ENCODE measurements at regions not wholly inside any gene's neighbourhood (a gene's known extent, or its start where the extent isn't known, plus 50 kb on each side); places are given as distances from the start of the nearest gene placed in this dataset.

DNA sequence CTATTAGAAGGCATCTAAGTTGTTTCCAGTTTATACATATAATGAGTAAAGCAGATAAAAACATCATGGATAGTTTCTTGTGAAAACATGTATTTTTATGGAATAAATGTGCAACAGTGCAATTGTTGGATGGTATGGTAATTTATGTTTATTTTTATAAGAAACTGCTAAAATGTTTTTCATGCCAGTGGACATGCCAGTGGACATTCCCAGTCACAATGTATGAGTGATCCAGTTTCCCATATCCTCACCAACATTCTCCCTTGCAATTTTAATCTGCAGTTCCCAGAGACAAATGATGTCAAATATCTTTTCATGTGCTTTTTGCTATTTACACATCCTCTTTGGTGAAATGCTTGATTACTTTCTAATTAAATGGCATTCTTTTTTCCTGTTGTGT is 818.6 kb downstream of the SUCLG1 start:
- no peak overlapping the region for H3K4me3 ChIP-seq (ENCODE audit: low read depth in 1 of 2, low read length in 2 of 2)
- no peaks in the 10 kb centered on the region for H3K4me1 ChIP-seq (ENCODE audit: control insufficient read depth in 2 of 2, insufficient read depth in 2 of 2, low read length in 1 of 2)
- no peaks in the 10 kb centered on the region for H3K9me3 ChIP-seq (ENCODE audit: control insufficient read depth in 2 of 2, insufficient read depth in 1 of 2, low read depth in 1 of 2, low read length in 1 of 2)
- no peaks in the 10 kb centered on the region for H3K27me3 ChIP-seq (ENCODE audit: control insufficient read depth in 1 of 2, insufficient read depth in 2 of 2, low read length in 2 of 2)
- no peak overlapping the region for H3K27ac ChIP-seq (ENCODE audit: low read depth in 2 of 2, low read length in 1 of 2)
- H3K36me3 ChIP-seq (ENCODE audit: control insufficient read depth in 2 of 2, insufficient read depth in 2 of 2, low read length in 1 of 2) = no peaks in the 10 kb centered on the region

DNA sequence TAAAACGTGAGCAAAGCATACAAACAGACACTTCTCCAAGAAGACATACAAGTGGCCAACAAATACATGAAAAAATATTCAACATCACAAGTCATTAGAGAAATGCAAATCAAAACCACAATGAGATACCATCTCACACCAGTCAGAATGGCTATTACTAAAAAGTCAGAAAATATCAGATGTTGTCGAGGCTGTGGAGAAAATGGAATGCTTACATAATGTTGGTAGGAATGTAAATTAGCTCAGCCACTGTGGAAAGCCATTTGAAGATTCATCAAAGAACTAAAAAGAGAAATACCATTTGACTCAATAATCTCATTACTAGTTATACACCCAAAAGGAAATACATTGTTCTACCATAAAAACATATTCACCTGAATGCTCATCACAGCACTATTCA is 825.7 kb downstream of the SUCLG1 start:
- H3K27ac ChIP-seq (ENCODE audit: low read depth in 2 of 2, low read length in 1 of 2) = no peak overlapping the region
- WGBS, 2 donors = 49 to 51% methylated on average over 2 of the region's 2 CpGs
- H3K36me3 ChIP-seq (ENCODE audit: control insufficient read depth in 2 of 2, insufficient read depth in 2 of 2, low read length in 1 of 2) = no peaks in the 10 kb centered on the region
- no peaks in the 10 kb centered on the region for H3K9me3 ChIP-seq (ENCODE audit: control insufficient read depth in 2 of 2, insufficient read depth in 1 of 2, low read depth in 1 of 2, low read length in 1 of 2)
- H3K27me3 ChIP-seq (ENCODE audit: control insufficient read depth in 1 of 2, insufficient read depth in 2 of 2, low read length in 2 of 2) = no peaks in the 10 kb centered on the region
- H3K4me3 ChIP-seq (ENCODE audit: low read depth in 1 of 2, low read length in 2 of 2) = no peak overlapping the region
- H3K4me1 ChIP-seq (ENCODE audit: control insufficient read depth in 2 of 2, insufficient read depth in 2 of 2, low read length in 1 of 2) = no peaks in the 10 kb centered on the region

DNA sequence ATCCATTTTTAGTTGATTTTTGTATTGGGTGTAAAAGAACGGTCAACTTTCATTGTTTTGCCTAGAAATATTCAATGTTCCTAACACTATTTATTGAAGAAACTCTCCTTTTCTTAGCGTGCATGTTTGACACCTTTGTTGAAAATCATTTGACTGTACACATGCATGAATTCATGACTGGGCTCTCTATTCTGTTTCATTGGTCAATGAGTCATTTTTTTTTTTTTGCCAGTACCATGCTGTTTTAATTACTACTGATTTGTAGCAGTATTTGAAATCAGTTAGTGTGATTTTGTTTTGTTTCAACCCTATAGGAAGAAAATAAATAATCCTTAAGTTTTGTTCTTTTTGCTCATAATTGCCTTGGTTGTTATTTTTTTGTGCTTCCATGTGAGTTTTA is 828.7 kb downstream of the SUCLG1 start:
- Histone ChIP-seq H3K9me3 (ENCODE audit: control insufficient read depth in 2 of 2, insufficient read depth in 1 of 2, low read depth in 1 of 2, low read length in 1 of 2) (no peaks in the 10 kb centered on the region), H3K4me1 (ENCODE audit: control insufficient read depth in 2 of 2, insufficient read depth in 2 of 2, low read length in 1 of 2) (no peaks in the 10 kb centered on the region), H3K27ac (ENCODE audit: low read depth in 2 of 2, low read length in 1 of 2) (no peak overlapping the region), H3K27me3 (ENCODE audit: control insufficient read depth in 1 of 2, insufficient read depth in 2 of 2, low read length in 2 of 2) (no peaks in the 10 kb centered on the region), H3K36me3 (ENCODE audit: control insufficient read depth in 2 of 2, insufficient read depth in 2 of 2, low read length in 1 of 2) (no peaks in the 10 kb centered on the region), H3K4me3 (ENCODE audit: low read depth in 1 of 2, low read length in 2 of 2) (no peak overlapping the region)
- WGBS, 2 donors = 73 to 89% methylated on average over 2 of the region's 2 CpGs

DNA sequence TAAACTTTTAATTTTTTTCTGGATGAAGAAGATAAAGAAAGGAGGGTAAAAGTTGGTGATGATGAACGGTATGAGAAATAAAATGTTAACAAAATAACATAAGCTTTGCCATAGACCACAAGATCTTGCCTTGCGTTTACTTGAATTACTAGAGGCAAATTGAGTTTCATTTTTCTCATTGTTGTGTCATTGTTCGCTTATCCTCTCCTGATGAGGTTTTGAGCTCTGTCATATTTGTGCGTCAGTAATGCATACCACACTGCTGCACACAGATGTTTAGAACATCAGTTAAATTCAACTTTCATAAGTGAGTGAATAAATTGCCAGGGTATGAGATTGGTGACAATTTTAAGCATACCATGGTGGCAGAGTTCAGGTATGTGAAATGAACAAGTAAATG is 843.6 kb downstream of the SUCLG1 start:
- no peak overlapping the region for H3K27ac ChIP-seq (ENCODE audit: low read depth in 2 of 2, low read length in 1 of 2)
- H3K4me3 ChIP-seq (ENCODE audit: low read depth in 1 of 2, low read length in 2 of 2) = no peak overlapping the region
- no peaks in the 10 kb centered on the region for H3K36me3 ChIP-seq (ENCODE audit: control insufficient read depth in 2 of 2, insufficient read depth in 2 of 2, low read length in 1 of 2)
- no peaks in the 10 kb centered on the region for H3K4me1 ChIP-seq (ENCODE audit: control insufficient read depth in 2 of 2, insufficient read depth in 2 of 2, low read length in 1 of 2)
- H3K9me3 ChIP-seq (ENCODE audit: control insufficient read depth in 2 of 2, insufficient read depth in 1 of 2, low read depth in 1 of 2, low read length in 1 of 2) = peaks cover 0 to 4% of the 10 kb centered on the region in 2 donors
- no peaks in the 10 kb centered on the region for H3K27me3 ChIP-seq (ENCODE audit: control insufficient read depth in 1 of 2, insufficient read depth in 2 of 2, low read length in 2 of 2)
- WGBS, 2 donors = 75 to 82% methylated on average over 4 of the region's 4 CpGs

DNA sequence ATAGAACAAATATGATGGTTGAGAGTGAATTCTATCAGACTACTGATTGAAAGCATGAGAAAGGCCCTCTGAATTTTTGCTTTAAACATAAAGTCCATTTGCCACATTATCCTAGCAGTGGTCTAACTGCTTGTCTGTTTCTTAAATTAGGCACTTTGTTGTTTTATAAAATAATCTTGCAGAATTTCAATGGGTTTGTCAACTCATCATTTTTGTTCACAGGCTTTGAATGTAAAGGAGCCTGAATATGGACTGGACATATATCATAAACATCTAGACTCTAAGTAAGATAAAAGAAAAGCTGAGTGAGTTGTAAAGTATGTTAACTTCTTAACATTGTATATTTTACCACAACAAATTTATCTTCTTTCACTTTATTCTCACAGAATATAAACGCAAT is 845.9 kb downstream of the SUCLG1 start:
- Histone ChIP-seq H3K4me3 (ENCODE audit: low read depth in 1 of 2, low read length in 2 of 2) (no peak overlapping the region), H3K4me1 (ENCODE audit: control insufficient read depth in 2 of 2, insufficient read depth in 2 of 2, low read length in 1 of 2) (no peaks in the 10 kb centered on the region), H3K27me3 (ENCODE audit: control insufficient read depth in 1 of 2, insufficient read depth in 2 of 2, low read length in 2 of 2) (no peaks in the 10 kb centered on the region), H3K9me3 (ENCODE audit: control insufficient read depth in 2 of 2, insufficient read depth in 1 of 2, low read depth in 1 of 2, low read length in 1 of 2) (no peaks in the 10 kb centered on the region), H3K36me3 (ENCODE audit: control insufficient read depth in 2 of 2, insufficient read depth in 2 of 2, low read length in 1 of 2) (no peaks in the 10 kb centered on the region), H3K27ac (ENCODE audit: low read depth in 2 of 2, low read length in 1 of 2) (no peak overlapping the region)
- 76 to 78% methylated on average over 1 of the region's 1 CpG for WGBS, 2 donors

DNA sequence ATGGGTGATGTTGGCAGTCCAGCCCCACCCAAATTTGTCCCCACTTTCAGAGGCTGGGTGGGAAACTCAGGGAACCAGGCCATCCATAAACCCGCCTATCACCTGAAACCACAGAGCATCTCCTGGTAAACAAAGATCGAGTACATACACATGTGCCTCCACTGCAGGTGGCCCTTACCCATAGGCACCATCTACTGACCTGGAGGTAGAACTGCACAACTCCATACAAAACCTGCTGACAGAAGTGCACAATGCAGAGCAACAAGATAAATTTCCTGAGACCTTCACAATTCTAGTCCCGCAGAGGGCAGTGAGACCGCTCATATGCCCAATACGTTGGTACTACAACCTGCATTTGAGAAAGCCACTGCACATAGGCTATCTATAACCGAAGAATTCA is 856.3 kb downstream of the SUCLG1 start:
- 89 to 92% methylated on average over 6 of the region's 6 CpGs for WGBS, 2 donors

GRCh38 chr2:83596592-83597282 is 862.3 kb downstream of the SUCLG1 start:
- H3K27me3 ChIP-seq (ENCODE audit: control insufficient read depth in 1 of 2, insufficient read depth in 2 of 2, low read length in 2 of 2) = no peaks in the 10 kb centered on the region
- no peak overlapping the region for H3K27ac ChIP-seq (ENCODE audit: low read depth in 2 of 2, low read length in 1 of 2)
- no peaks in the 10 kb centered on the region for H3K9me3 ChIP-seq (ENCODE audit: control insufficient read depth in 2 of 2, insufficient read depth in 1 of 2, low read depth in 1 of 2, low read length in 1 of 2)
- 61 to 65% methylated on average over 1 of the region's 1 CpG for WGBS, 2 donors
- no peak overlapping the region for H3K4me3 ChIP-seq (ENCODE audit: low read depth in 1 of 2, low read length in 2 of 2)
- H3K36me3 ChIP-seq (ENCODE audit: control insufficient read depth in 2 of 2, insufficient read depth in 2 of 2, low read length in 1 of 2) = no peaks in the 10 kb centered on the region
- H3K4me1 ChIP-seq (ENCODE audit: control insufficient read depth in 2 of 2, insufficient read depth in 2 of 2, low read length in 1 of 2) = no peaks in the 10 kb centered on the region

More for the DNA sequence above, 856.3 kb downstream of the SUCLG1 start:
- no peaks in the 10 kb centered on the region for H3K4me1 ChIP-seq (ENCODE audit: control insufficient read depth in 2 of 2, insufficient read depth in 2 of 2, low read length in 1 of 2)
- H3K27ac ChIP-seq (ENCODE audit: low read depth in 2 of 2, low read length in 1 of 2) = no peak overlapping the region
- no peaks in the 10 kb centered on the region for H3K36me3 ChIP-seq (ENCODE audit: control insufficient read depth in 2 of 2, insufficient read depth in 2 of 2, low read length in 1 of 2)
- no peaks in the 10 kb centered on the region for H3K9me3 ChIP-seq (ENCODE audit: control insufficient read depth in 2 of 2, insufficient read depth in 1 of 2, low read depth in 1 of 2, low read length in 1 of 2)
- H3K4me3 ChIP-seq (ENCODE audit: low read depth in 1 of 2, low read length in 2 of 2) = no peak overlapping the region
- H3K27me3 ChIP-seq (ENCODE audit: control insufficient read depth in 1 of 2, insufficient read depth in 2 of 2, low read length in 2 of 2) = no peaks in the 10 kb centered on the region

DNA sequence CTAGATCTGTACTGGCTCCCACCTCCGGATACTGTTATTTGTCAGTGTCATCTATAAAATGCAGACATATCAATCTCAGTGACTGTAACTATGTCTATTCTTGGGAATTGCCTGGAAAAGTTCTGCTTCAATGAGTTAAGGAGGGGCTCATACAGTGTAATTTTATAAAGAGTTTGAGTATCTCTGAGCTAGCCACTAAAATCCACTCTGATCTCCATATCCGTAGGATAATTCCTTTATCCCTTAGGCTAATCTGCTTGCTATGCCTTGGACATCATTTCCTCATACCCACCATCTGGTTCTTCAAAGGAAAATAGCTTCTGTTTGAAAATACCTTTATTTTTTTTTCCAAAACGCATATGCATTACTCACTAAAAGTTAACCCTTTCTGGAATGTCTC is 863.2 kb downstream of the SUCLG1 start:
- no peaks in the 10 kb centered on the region for H3K9me3 ChIP-seq (ENCODE audit: control insufficient read depth in 2 of 2, insufficient read depth in 1 of 2, low read depth in 1 of 2, low read length in 1 of 2)
- H3K4me1 ChIP-seq (ENCODE audit: control insufficient read depth in 2 of 2, insufficient read depth in 2 of 2, low read length in 1 of 2) = no peaks in the 10 kb centered on the region
- H3K27ac ChIP-seq (ENCODE audit: low read depth in 2 of 2, low read length in 1 of 2) = no peak overlapping the region
- H3K27me3 ChIP-seq (ENCODE audit: control insufficient read depth in 1 of 2, insufficient read depth in 2 of 2, low read length in 2 of 2) = no peaks in the 10 kb centered on the region
- 34 to 36% methylated on average over 3 of the region's 3 CpGs for WGBS, 2 donors
- no peak overlapping the region for H3K4me3 ChIP-seq (ENCODE audit: low read depth in 1 of 2, low read length in 2 of 2)
- no peaks in the 10 kb centered on the region for H3K36me3 ChIP-seq (ENCODE audit: control insufficient read depth in 2 of 2, insufficient read depth in 2 of 2, low read length in 1 of 2)

DNA sequence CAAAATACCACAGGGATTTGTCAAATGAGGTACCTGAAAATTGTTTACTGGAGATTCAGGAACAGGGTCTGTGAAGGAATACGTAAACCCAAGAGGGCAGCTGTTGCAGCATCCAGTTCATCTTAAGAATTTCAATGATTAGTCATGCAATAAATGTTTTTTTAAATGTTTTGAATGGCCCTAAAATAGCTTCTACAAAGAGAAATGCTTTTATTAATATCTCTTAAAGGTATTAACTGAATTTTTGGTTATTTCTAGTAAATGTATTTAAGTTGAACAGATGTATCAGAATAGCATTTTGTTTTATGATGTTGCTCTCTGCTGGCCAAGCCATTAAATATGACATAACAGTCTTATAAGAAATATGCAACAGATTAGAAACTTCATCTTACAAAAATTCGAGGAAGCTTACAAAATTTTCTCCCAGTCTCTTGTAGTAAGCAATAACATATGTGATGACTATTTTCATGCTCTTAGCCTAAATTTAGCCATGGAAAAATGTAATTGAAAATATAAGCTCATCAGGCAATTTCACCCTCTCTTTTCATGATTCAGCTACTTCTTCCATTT is 863.9 kb downstream of the SUCLG1 start:
- no peak overlapping the region for H3K4me3 ChIP-seq (ENCODE audit: low read depth in 1 of 2, low read length in 2 of 2)
- no peaks in the 10 kb centered on the region for H3K9me3 ChIP-seq (ENCODE audit: control insufficient read depth in 2 of 2, insufficient read depth in 1 of 2, low read depth in 1 of 2, low read length in 1 of 2)
- H3K36me3 ChIP-seq (ENCODE audit: control insufficient read depth in 2 of 2, insufficient read depth in 2 of 2, low read length in 1 of 2) = no peaks in the 10 kb centered on the region
- WGBS, 2 donors = 57 to 65% methylated on average over 2 of the region's 2 CpGs
- H3K27me3 ChIP-seq (ENCODE audit: control insufficient read depth in 1 of 2, insufficient read depth in 2 of 2, low read length in 2 of 2) = no peaks in the 10 kb centered on the region
- H3K4me1 ChIP-seq (ENCODE audit: control insufficient read depth in 2 of 2, insufficient read depth in 2 of 2, low read length in 1 of 2) = no peaks in the 10 kb centered on the region
- H3K27ac ChIP-seq (ENCODE audit: low read depth in 2 of 2, low read length in 1 of 2) = no peak overlapping the region

All from esophagus (tissue), 2 donors.